GM19455 (cell line): ENCODE measurements at regions not wholly inside any gene's neighbourhood (a gene's known extent, or its start where the extent isn't known, plus 50 kb on each side); places are given as distances from the start of the nearest gene placed in this dataset.

Experiments
- ATAC-seq: cut with Tn5 transposase; IDR thresholded peaks from one replicate; pipeline ENCODE4 v1.9.1; 2021; ENCODE audit not compliant: unreplicated experiment

DNA sequence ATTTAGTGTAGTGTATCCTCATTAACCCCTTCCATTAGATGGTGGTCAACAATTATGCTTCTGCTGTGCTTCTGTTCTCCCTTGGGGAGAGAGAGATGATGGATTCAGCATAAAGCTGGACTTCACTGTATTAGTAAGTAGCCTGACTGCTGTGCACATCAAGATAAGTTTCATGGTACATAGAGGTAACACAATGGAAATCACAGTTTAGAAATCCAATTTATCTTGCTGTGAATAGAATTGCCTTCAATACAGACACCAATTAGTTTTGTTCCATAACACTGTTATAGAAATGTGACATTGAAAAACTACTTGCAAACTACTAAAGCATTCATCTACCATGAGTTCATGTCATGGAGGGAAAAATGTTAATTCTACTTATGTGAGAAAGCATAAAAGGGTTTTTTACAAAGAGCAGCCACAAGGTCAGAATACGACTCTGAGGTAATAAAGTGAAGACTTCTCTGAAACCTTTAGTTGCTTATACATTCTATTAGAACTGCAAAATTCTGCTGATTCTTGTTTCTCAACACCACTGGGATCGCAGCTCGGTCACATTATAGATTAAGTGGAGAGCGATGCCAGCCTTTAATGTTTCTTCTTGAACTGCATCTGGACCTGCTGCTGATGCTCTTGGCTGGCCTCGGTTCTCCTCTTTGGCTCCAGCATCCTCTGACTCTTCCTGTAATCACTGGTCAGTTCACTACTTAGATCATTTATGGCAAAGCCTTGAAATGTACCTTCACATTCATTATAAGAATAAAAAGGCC, 190.8 kb downstream of the ATP23 start:
- no peak for ATAC-seq

DNA sequence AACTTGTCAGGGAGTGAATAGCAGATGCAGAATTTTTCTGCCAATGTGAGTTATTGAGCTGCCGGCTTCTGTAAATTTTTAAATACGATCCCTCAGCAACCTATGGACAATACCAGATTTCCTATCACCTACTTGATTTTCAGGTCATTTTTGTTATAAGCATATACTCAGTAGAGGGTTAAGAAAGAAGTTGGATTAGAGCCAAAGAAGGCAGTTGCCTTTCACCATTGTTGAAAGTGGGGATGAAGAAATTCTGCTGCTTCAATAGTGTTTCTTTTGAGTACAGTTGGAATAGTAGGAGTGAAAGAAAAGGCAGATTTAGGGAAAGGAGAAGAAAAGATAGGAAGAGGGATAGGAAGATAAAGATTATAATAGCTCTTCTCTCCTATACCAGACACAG, 197.1 kb downstream of the ATP23 start:
- ATAC-seq: no peak

DNA sequence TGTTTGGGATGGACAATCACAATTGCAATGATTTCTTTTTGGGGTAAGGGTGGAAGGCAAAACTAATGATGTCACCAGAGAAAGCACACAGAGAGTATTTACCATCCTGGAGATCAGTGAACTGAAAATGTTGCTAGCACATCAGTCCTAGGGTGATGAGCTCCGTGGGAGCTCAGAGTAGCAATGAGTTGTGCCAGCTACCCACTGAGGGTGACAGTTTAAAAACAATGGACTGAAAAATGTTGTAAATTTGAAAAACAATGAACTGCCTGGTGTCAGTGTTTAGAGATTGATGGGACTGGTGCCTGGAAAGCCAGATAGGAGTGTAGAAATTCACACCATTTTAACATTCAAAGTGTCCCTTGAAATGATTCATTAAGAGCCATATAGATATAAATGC, 198.5 kb downstream of the ATP23 start:
- no peak for ATAC-seq

DNA sequence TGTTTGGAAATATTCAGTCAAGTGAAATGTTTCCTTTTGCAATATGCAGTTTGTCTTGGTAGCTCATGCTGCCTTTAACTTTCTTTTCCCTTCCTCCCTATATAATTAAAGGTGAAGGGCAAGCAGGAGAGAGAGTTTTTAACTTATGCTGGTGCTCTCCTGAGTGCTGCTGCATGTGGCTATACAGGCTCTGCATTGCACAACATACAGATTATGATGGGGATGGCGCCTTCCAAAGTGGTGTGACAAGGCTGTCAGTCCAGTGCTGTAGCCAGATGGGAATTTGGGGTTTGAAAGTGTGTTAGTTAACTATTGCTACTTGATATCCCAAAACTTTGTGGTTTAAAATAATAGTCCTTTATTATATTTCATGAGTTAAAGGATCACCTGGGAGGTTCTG, 199.0 kb downstream of the ATP23 start:
- no peak for ATAC-seq

DNA sequence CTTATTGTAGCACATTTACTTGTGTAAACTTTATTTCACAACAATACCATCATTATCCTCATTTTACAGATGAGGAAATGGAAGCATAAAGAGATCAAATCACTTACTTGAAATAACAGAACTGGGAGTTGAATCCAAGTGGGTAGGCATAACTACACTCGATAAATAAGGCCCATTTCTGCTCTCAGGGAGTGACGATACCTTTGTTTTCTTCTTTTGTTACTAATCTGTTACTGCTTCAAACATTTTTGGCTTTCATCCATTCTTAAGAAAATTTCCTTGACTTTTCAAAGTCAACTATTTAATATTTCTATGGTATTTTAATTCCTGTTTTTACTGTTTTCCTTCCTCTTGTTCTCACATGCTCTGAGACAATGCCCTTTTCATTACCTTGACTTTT, 201.6 kb downstream of the ATP23 start:
- ATAC-seq: no peak

DNA sequence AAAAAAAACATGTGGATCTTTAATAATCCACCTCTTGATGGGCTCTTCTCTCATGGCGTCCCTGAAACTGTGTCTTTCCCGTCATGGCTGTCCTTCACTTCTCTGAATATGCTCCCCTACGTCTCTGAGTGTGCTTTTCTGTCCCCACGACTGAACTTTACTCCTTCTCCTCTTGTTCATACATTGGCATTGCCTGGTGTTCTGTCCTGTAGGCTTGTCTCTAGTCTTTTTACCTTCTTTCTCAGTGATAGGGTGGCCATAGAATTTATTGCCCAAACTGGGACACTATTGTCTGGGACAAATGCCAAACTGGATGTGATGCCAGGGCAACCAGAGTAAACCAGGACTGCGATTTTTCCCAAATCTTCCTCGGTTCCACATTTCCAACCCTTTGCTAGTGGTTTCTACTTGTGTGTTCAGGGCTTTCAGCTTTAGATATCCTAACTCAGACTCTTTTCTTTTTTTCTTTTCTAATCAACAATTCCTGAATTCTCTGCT, 202.2 kb downstream of the ATP23 start:
- ATAC-seq: no peak

DNA sequence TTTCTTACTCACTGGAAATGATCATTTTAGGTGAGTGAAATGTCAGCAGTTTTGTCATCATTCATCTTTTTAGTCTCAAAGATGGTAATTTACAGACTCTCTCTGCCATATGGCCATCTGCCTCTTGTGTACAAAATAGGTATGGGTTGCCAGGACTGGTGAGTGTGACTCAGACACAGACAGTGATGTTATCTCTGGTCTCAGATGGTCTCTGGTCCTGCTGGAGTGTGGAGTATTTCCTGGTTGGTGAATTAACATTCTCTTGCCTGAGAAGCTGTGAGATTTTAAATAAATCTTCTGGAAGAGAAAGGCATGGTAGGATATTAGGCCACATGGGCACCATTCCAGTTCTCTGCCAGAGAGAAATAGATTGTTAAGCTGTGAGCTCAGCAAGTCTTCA, 207.0 kb downstream of the ATP23 start:
- ATAC-seq: no peak

DNA sequence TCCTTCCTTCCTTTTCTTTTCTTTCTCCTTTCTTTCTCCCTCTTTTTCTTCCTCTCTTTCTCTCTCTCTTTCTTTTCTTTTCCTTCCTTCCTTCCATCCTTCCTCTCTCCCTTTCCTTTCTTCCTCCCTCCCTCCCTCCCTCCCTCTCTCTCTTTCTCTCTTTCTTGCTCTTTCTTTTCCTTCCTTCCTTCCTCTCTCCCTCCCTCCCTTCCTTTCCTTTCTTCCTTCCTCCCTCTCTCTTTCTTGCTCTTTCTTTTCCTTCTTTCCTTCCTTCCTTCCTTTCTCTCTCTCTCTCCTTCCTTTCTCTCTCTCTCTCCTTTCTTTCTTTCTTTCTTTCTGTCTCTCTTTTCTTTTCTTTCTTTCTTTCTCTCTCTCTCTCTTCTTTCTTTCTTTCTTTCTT, 207.6 kb downstream of the ATP23 start:
- no peak for ATAC-seq

DNA sequence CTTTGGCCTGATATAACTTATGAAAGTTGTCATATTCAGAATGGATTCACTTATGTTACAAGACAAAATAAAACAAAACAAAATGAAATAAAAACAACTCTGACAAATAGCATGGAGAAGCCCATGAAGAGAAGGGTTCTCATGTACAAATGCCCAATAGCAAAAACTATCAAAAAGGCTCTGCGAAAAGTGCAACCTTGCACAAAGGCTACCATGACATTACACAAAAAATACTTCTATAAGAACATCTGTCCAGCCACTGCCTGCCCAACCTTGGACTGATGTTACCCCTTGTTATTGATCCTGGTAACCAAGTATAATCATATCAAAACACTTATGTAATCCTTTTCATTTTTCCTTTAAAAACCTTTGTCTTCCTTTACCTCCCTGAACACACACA, 213.0 kb downstream of the ATP23 start:
- ATAC-seq: no peak

DNA sequence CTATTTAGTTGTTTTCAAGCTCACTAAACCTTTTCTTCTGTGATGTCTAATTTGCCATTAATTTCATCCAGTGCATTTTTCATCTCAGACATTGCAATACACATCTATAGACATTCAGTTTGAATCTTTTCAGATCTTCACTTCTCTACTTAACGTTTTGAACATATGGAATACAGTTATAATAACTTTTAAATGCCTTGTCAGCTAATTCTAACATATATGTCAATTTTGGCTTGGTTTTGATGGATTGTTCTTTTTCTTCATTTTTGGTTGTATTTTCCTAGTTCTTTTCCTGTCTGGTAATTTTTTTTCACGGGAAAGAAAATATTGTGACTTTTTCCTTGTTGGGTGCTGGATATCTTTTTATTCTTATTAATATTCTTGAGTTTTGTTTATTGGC, 215.3 kb downstream of the ATP23 start:
- no peak for ATAC-seq

DNA sequence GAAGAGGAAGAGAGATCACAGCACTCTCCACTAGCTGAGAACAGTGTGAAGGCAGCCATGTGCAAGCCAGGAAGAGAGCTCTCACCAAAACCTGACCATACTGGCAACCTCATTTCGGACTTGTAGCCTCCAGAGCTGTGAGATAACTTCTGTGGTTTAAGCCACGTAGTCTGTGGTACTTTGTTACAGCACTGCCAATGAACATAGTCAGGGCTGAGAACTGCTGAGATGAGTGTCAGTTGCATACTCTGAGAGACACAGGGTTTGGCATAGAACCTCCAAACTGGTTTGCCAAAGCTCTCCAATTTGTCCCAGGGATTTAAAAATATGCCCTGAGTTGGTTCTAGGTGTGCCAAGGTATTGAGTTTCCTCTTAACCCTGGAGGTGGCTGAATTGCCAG, 218.6 kb downstream of the ATP23 start:
- no peak for ATAC-seq

DNA sequence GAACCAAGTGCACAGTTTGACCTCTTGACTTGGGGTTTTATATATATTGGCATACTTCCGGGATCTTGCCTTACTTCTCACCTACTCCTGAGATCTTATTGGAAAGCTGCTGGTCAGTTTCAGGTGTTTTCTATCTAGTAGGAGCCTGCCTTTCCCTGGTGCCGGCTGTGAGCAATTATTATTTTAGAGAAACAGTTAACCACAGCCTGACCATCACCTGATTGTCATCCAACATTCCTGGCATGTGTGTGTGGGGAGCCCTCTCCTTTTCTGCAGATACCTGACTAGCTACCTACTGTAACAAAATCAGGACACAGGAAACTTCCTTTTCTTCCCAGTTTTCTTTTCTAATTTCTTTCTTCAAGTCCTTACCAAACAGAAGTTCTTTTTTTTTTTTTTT, 220.4 kb downstream of the ATP23 start:
- ATAC-seq: no peak

DNA sequence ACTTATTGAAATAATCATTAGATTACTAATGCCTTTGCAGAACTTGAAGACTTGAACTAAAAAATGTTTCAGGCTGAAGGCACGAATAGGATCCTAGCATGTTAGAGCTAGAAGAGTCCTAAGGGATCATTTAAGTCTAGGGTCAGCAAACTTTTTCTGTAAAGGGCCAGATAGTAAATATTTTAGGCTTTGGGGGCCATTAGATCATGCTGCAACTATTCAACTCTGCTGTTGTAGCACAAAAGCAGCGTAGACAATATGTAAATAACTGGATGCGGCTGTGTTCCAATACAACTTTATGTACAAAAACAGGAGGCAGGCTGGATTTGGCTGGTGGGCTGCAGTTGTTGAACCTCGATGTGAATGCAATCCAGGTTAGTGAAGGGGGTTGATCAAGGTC, 221.7 kb downstream of the ATP23 start:
- no peak for ATAC-seq

DNA sequence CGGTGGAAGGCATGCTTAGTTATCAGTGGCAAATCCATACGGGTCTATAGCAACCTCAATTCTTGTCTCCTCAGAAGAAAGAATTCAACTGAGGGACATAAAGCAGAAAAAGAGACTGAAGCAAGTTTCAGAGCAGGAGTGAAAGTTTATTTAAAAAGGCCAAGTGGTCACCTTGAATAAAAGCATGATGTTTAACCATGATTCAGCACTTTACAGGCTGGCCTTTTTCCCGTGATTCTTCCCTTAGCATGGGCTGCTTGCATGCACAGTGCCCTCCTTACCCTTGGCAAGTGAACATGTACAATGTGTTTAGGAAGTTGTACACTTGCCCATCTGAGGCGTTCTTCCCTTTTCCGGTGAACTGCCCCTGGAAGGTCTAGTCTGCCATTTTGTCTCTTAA, 225.3 kb downstream of the ATP23 start:
- no peak for ATAC-seq

DNA sequence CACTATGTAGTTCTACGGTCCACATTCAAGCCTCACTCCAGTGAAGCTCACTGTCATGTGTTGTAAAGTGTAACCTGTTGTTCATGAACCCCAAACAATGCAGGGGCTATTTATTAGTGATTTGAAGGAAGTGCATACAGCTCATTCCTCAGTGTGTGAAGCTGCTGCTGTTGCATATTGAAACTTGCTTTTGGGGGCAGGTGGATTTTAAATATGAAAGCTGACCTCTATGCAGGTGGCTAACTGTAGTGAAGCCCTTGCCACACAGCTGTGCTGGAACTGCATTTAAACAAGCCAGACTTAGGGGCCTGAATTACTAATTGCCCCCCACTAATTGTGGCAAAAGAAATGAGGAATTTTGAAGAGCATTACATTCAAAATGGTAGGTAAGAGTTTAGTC, 226.3 kb downstream of the ATP23 start:
- no peak for ATAC-seq

DNA sequence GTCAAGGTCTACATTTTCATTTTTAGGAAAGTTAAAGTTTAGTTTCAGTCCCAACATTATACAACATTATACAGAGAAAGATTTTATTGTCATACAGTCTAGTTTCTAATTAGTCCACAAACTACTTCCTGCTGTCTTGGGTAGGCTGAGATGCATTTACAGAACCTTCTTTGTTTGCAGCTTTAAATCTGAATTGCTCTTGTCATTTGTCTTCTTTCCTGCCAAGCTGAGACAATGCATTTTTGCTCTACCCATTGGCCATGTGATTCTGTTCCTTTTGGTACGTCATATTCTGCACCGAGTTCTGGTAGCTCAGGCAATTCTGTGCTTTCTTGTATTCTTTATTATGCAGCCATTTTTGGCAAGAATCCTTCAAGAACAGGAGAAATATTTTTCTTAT, 228.5 kb downstream of the ATP23 start:
- ATAC-seq: no peak

DNA sequence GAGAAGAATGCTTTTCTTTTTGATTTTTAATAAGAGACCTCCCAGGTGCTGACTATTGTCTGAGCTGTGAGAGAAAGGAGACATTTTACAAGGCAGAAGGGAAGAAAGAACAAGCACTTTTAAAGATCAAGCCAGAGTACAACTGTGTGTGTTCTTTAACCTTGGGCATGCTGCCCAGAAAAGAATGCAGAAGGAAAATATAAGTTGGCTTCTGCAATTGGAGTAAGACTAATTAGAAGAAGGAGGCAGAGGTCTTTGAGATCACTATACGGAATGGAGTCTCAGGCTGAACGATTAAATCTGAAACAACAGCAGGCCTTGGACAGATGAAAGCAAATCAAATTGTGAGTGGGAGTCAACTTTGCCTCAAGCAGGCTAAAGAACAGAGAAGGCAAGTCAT, 230.5 kb downstream of the ATP23 start:
- ATAC-seq: no peak

DNA sequence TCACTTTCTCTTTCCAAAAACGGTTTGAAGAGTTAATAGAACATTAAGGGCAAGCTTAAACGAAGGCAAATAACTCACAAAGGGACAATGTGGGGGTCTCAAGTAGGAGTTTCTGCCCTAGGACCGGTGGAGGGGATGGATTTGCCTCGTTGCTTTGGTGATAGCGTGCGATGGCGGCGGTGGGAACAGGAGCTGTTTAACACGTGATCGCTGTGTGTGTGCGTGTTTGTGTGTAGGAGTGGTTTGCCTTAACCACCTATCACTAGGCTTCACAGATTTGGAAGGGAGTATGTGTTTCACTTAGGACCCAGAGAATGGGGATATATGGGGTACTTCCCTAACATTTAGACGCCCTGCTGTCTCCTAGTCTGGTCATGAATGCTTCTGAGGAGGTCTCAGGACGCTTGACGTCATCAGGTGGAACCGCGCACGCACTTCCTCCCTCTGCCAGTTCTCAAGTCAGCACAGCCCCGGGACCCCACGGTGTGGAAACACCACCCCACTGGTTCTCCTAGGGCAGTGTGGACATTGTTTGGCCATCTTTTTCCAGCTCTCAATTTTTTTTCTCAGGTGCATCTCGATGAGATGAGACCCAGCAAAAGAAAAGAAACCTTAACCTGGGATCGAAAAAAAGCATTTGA, 231.2 kb downstream of the ATP23 start:
- ATAC-seq: no peak

DNA sequence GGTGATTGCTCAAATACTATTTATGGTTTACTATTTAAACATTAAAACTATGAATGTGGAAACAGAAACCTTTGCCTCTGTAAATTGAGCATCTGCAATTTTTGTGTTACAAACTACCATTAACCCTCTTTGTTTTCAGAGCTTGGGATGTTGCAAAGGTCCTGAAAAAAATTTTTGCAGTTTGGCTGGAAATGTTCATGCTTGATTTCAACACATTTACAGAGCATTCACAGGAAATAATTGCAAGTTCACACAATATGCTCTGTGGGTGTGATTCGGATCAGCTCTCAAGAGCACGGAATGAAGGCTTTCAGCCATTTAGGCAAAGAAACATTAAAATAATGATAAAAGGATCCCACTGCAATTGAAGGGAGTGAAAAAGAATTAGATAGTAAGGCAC, 232.9 kb downstream of the ATP23 start:
- ATAC-seq: no peak

DNA sequence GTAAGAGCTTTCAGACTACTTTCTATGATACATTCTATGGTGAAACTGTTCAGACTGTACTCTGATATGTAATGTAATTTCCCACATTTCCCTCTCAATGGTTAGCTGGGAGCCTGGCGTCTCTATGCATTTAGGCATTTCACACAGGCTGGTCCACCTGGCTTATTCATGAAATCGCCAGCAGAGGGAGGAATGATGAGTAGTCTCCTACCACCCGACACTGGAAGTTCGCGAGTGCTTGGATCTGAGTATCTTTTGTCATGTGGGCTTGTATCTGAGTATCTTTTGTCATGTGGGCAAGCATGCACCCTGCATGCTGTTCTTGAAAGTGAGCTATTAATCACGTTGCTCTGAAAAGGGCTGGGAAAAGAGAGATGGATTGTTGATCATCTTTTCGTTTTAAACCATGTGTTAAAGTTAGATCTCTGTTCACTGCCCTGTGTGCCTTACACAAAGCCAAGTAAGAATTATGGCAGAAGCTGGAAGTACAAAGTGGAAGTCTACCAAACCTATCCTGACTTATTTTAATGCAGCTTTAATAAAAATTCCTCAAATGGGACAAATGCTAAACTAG, 235.0 kb downstream of the ATP23 start:
- ATAC-seq: no peak

DNA sequence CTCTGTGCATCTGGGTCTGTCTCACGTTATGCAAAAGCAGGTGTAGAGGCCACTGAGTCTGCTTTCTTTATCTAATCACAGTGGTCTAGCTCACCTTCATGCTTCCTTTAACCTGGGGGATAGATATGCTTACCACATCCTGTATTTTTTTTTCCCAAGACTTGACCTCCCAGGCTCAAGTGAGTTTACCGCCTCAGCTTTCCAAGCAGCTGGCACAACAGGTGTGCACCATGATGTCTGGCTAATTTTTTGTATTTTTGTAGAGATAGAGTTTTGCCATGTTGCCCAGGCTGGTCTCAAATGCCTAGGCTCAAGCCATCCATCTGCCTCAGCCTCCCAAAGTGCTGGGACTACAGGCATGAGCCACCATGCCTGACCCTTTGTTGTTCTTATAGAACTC, 236.0 kb downstream of the ATP23 start:
- no peak for ATAC-seq

DNA sequence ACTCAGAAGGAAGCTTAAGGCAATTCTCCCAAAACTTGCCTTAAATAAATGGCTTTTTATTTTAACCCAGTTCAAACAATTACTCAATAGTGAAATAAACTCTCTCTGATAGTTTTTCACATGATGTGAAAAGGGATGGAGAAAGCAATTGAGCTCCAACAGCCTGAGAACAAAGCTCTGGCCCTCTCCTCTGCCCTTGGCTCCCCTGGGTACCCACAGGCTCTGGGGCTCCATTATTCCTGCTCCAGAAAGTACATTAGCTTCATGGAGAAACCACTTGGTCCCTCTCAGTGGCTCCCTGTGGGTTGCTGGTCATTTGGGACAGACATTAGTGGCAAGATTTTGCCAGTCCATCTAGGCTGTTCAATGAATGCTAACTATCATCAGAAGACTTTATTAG, 242.8 kb downstream of the ATP23 start:
- ATAC-seq: no peak
